SK-N-SH (cell line): ENCODE measurements at regions not wholly inside any gene's neighbourhood (a gene's known extent, or its start where the extent isn't known, plus 50 kb on each side); places are given as distances from the start of the nearest gene placed in this dataset.

ENCODE experiments used
- CTCF ChIA-PET: fragments of 300-600, 350-600 bp; formaldehyde crosslinking; extraction: SDS; loops from one replicate; lab custom pipeline; 2021; lab: Yijun Ruan, JAX
- POLR2A ChIA-PET: fragments of 350-600 bp; sonication (Branson Sonifier 250); formaldehyde crosslinking; extraction: SDS; loops from one replicate; lab custom pipeline; 2020; ENCODE audit warnings: antibody characterized with exemption, inconsistent platforms; lab: Yijun Ruan, JAX
- DNase-seq: peaks from one replicate; pipeline ENCODE4 v3.0.0; 2012
- H2AFZ ChIP-seq: fragments of 200-600 bp; sonication (generic); 2 replicates; pipeline ENCODE4 v1.8.1; 2016; ENCODE audit warnings: antibody characterized with exemption, mild to moderate bottlenecking, low read depth
- H3F3A ChIP-seq: fragments of 200-600 bp; sonication (generic); replicated peaks from 2 replicates; pipeline ENCODE3; 2016; ENCODE audit warnings: antibody characterized with exemption, mild to moderate bottlenecking; ENCODE audit not compliant: insufficient read depth
- H3K27ac ChIP-seq, 2 experiments: fragments of 200-500 bp in 1 of 2; fragments of 200-600 bp in 1 of 2; sonication (Bioruptor generic) in 1 of 2; sonication (generic), shearing (Covaris generic) in 1 of 2; 2 replicates each; pipeline versions ENCODE4 v1.5.1 to v1.6.1; 2014 to 2016; ENCODE audit warnings: low read depth in 2 of 2, inconsistent platforms in 1 of 2, low read length in 1 of 2, mild to moderate bottlenecking in 1 of 2, mixed read lengths in 1 of 2
- H3K27me3 ChIP-seq: fragments of 200-600 bp; sonication (generic), shearing (Covaris generic); 2 replicates; pipeline ENCODE4 v1.6.1; 2016; ENCODE audit warnings: mixed run types; ENCODE audit not compliant: insufficient read depth
- H3K36me3 ChIP-seq, 2 experiments: fragments of 200-500 bp in 1 of 2; fragments of 200-600 bp in 1 of 2; sonication (Bioruptor generic) in 1 of 2; sonication (generic) in 1 of 2; replicated peaks in 1 of 2; 2 replicates each; pipeline versions ENCODE3 to v1.5.1; 2014 to 2016; ENCODE audit warnings: low read length in 1 of 2, mild to moderate bottlenecking in 1 of 2; ENCODE audit not compliant: insufficient read depth in 2 of 2, control insufficient read depth in 1 of 2
- H3K4me1 ChIP-seq, 2 experiments: fragments of 200-500 bp in 1 of 2; fragments of 200-600 bp in 1 of 2; sonication (Bioruptor generic) in 1 of 2; sonication (generic), shearing (Covaris generic) in 1 of 2; 2 replicates each; pipeline versions ENCODE4 v1.5.1 to v1.6.1; 2014 to 2016; ENCODE audit warnings: low read depth in 1 of 2, low read length in 1 of 2, mixed run types in 1 of 2; ENCODE audit not compliant: insufficient read depth in 2 of 2, control insufficient read depth in 1 of 2
- H3K4me2 ChIP-seq: fragments of 200-600 bp; sonication (generic), shearing (Covaris generic); 2 replicates; pipeline ENCODE4 v1.6.1; 2017; ENCODE audit warnings: mixed run types
- H3K4me3 ChIP-seq, 2 experiments: fragments of 200-500 bp in 1 of 2; fragments of 200-600 bp in 1 of 2; sonication (Bioruptor generic) in 1 of 2; sonication (generic), shearing (Covaris generic) in 1 of 2; 2 replicates each; pipeline versions ENCODE4 v1.5.1 to v1.8.1; 2014 to 2016; ENCODE audit warnings: low read depth in 2 of 2, inconsistent platforms in 1 of 2, low read length in 1 of 2, mild to moderate bottlenecking in 1 of 2, mixed read lengths in 1 of 2, moderate library complexity in 1 of 2
- H3K79me2 ChIP-seq: fragments of 200-600 bp; sonication (generic); 2 replicates; pipeline ENCODE4 v1.8.1; 2017; ENCODE audit warnings: mild to moderate bottlenecking; ENCODE audit not compliant: insufficient read depth
- H3K9ac ChIP-seq: fragments of 200-600 bp; sonication (generic); 2 replicates; pipeline ENCODE4 v1.6.1; 2017; ENCODE audit warnings: mixed run types
- H3K9me2 ChIP-seq: fragments of 200-600 bp; sonication (generic); 2 replicates; pipeline ENCODE4 v1.6.1; 2017; ENCODE audit warnings: mixed run types
- H3K9me3 ChIP-seq: fragments of 200-600 bp; sonication (generic); 2 replicates; pipeline ENCODE4 v1.6.1; 2017; ENCODE audit warnings: mixed run types, mild to moderate bottlenecking, moderate library complexity
- H4K20me1 ChIP-seq: fragments of 200-600 bp; sonication (generic); 2 replicates; pipeline ENCODE4 v1.6.1; 2017; ENCODE audit warnings: mild to moderate bottlenecking, mixed run types; ENCODE audit not compliant: insufficient read depth
- CTCF ChIP-seq: fragments of 200-600 bp; sonication (generic); IDR thresholded peaks from 2 replicates; pipeline ENCODE4 v1.6.1; 2017; ENCODE audit warnings: antibody characterized with exemption, mild to moderate bottlenecking, moderate library complexity
- ELF1 ChIP-seq: IDR thresholded peaks from 2 replicates; pipeline ENCODE4 v1.4.0; 2012
- EP300 ChIP-seq, 2 experiments: IDR thresholded peaks; 2 replicates each; pipeline versions ENCODE4 v1.4.0 to v1.6.1; 2012; ENCODE audit warnings: borderline replicate concordance in 1 of 2, low read depth in 1 of 2, low read length in 1 of 2
- FOSL2 ChIP-seq: IDR thresholded peaks from 2 replicates; pipeline ENCODE4 v1.4.0; 2012; ENCODE audit warnings: low read depth, mild to moderate bottlenecking, moderate library complexity, borderline replicate concordance
- JUND ChIP-seq: IDR thresholded peaks from 2 replicates; pipeline ENCODE4 v1.4.0; 2012
- MEF2A ChIP-seq: IDR thresholded peaks from 2 replicates; pipeline ENCODE4 v1.4.0; 2012; ENCODE audit warnings: low read depth, borderline replicate concordance
- NFIC ChIP-seq: IDR thresholded peaks from 2 replicates; pipeline ENCODE4 v1.4.0; 2012; ENCODE audit warnings: borderline replicate concordance
- POLR2AphosphoS5 ChIP-seq: IDR thresholded peaks from 2 replicates; pipeline ENCODE4 v1.6.1; 2012; ENCODE audit warnings: low read depth, low read length
- RAD21 ChIP-seq: IDR thresholded peaks from 2 replicates; pipeline ENCODE4 v1.6.1; 2012; ENCODE audit warnings: mild to moderate bottlenecking, low read length
- REST ChIP-seq: IDR thresholded peaks from 2 replicates; pipeline ENCODE4 v1.6.1; 2012; ENCODE audit warnings: mild to moderate bottlenecking, low read depth, low read length, moderate library complexity
- RXRA ChIP-seq: IDR thresholded peaks from 2 replicates; pipeline ENCODE4 v1.4.0; 2012; ENCODE audit warnings: low read depth, mild to moderate bottlenecking, borderline replicate concordance
- SIN3A ChIP-seq: IDR thresholded peaks from 2 replicates; pipeline ENCODE4 v1.6.1; 2012; ENCODE audit warnings: low read depth, mild to moderate bottlenecking, low read length, moderate library complexity, borderline replicate concordance
- SMC3 ChIP-seq: IDR thresholded peaks from 2 replicates; pipeline ENCODE4 v1.6.1; 2012; ENCODE audit warnings: low read depth, low read length, improper control_type of control experiment
- TAF1 ChIP-seq: IDR thresholded peaks from 2 replicates; pipeline ENCODE4 v1.6.1; 2012; ENCODE audit warnings: low read depth, mild to moderate bottlenecking, low read length, moderate library complexity, borderline replicate concordance
- USF2 ChIP-seq: fragments of 150-350 bp; IDR thresholded peaks from 2 replicates; pipeline ENCODE4 v1.6.1; 2017; ENCODE audit warnings: antibody characterized with exemption, low read length, low read depth, borderline replicate concordance
- YY1 ChIP-seq: IDR thresholded peaks from 2 replicates; pipeline ENCODE4 v1.4.0; 2012; ENCODE audit warnings: low read depth, mild to moderate bottlenecking
- whole genome bisulfite sequencing: methylation state at CpG from one replicate; pipeline ENCODE4 v1.1.6; 2017; ENCODE audit warnings: low lambda C conversion rate; 5-methylcytosine and 5-hydroxymethylcytosine counted together

- no peak for DNase-seq
- Histone ChIP-seq H2AFZ (no peak overlapping the region), H3F3A (no peaks in the 10 kb centered on the region), H3K27me3 (no peaks in the 10 kb centered on the region), H3K36me3 (no peaks in the 10 kb centered on the region), H3K4me3 (no peak overlapping the region), H3K79me2 (no peaks in the 10 kb centered on the region), H3K9me3 (no peaks in the 10 kb centered on the region), H4K20me1 (no peaks in the 10 kb centered on the region), H3K9ac (no peak overlapping the region), H3K9me2 (no peaks in the 10 kb centered on the region), H3K4me2 (no peak overlapping the region), H3K27ac (no peak overlapping the region), H3K4me1 (no peaks in the 10 kb centered on the region)
- CTCF ChIA-PET, result no interaction called here
- TF ChIP-seq NFIC, result no peak
- no peak for TF ChIP-seq POLR2AphosphoS5
- TF ChIP-seq YY1, result no peak
- no peak for TF ChIP-seq MEF2A
- TF ChIP-seq SMC3, result no peak
- TF ChIP-seq FOSL2, result no peak
- POLR2A ChIA-PET, result no interaction called here
Measured at GRCh38 chrX:113330416-113330815, 489.8 kb upstream of the AMOT start.

GRCh38 chrX:113315927-113316326 lies 475.3 kb upstream of the AMOT start:
- no peak overlapping the region for H3K27ac ChIP-seq
- TF ChIP-seq JUND, result no peak
- TF ChIP-seq EP300 (IDR thresholded peaks at IDR 0.05; ENCODE audit: borderline replicate concordance in 1 of 2, low read depth in 1 of 2, low read length in 1 of 2), result no peak
- no peak for TF ChIP-seq ELF1
- TF ChIP-seq POLR2AphosphoS5, result no peak
- TF ChIP-seq CTCF, result no peak
- TF ChIP-seq REST, result no peak
- TF ChIP-seq TAF1, result no peak
- no peak for TF ChIP-seq RXRA
- no peak for TF ChIP-seq USF2
- no peak for TF ChIP-seq SIN3A
- TF ChIP-seq SMC3, result no peak
- no peak for TF ChIP-seq RAD21
- TF ChIP-seq, all 33 proteins: peak for 0
- ChIA-PET CTCF (no interaction called here), POLR2A (no interaction called here)
- no peaks in the 10 kb centered on the region for H3F3A ChIP-seq
- no peak overlapping the region for H3K4me2 ChIP-seq
- no peaks in the 10 kb centered on the region for H3K9me3 ChIP-seq
- no peaks in the 10 kb centered on the region; the same call in 1 of the 2 replicates for H3K27me3 ChIP-seq
- no peak overlapping the region for H3K4me3 ChIP-seq
- 20% methylated on average over 2 of the region's 2 CpGs for WGBS
- H3K9me2 ChIP-seq, result no peaks in the 10 kb centered on the region
- H3K4me1 ChIP-seq, result no peaks in the 10 kb centered on the region
- H3K36me3 ChIP-seq, result no peaks in the 10 kb centered on the region
- H4K20me1 ChIP-seq, result no peaks in the 10 kb centered on the region
- no peaks in the 10 kb centered on the region for H3K79me2 ChIP-seq
- H2AFZ ChIP-seq, result no peak overlapping the region
- H3K9ac ChIP-seq, result no peak overlapping the region
- no peak for DNase-seq
